NB4 (cell line): ENCODE measurements at regions not wholly inside any gene's neighbourhood (a gene's known extent, or its start where the extent isn't known, plus 50 kb on each side); places are given as distances from the start of the nearest gene placed in this dataset.

Experiments
- DNase-seq: peaks from one replicate; pipeline ENCODE4 v3.0.0; 2010; ENCODE audit warnings: low read depth
- H3K4me3 ChIP-seq: one replicate; pipeline ENCODE4 v1.5.1; 2011; ENCODE audit warnings: mild to moderate bottlenecking, low read depth, low read length, moderate library complexity
- CTCF ChIP-seq: IDR thresholded peaks from one replicate; pipeline ENCODE4 v1.5.1; 2012; ENCODE audit warnings: low read depth, low read length
- MAX ChIP-seq: IDR thresholded peaks from 2 replicates; pipeline ENCODE4 v1.6.1; 2011; ENCODE audit warnings: low read depth, low read length
- MYC ChIP-seq: IDR thresholded peaks from 2 replicates; pipeline ENCODE4 v1.6.1; 2011; ENCODE audit warnings: low read depth, low read length
- POLR2A ChIP-seq: IDR thresholded peaks from 2 replicates; pipeline ENCODE4 v1.6.1; 2011; ENCODE audit warnings: mild to moderate bottlenecking; ENCODE audit not compliant: insufficient read length; ENCODE audit errors: extremely low read depth

GRCh38 chr7:24175603-24176002 lies 108.4 kb upstream of the NPY start:
- no peak for TF ChIP-seq MAX
- no peak for TF ChIP-seq POLR2A
- TF ChIP-seq MYC: no peak
- no peak for TF ChIP-seq CTCF
- no peak overlapping the region for H3K4me3 ChIP-seq
- no peak for DNase-seq

GRCh38 chr7:24178811-24179570 lies 105.0 kb upstream of the NPY start:
- no peak overlapping the region for H3K4me3 ChIP-seq
- no peak for DNase-seq
- TF ChIP-seq MYC: no peak
- TF ChIP-seq CTCF: no peak
- no peak for TF ChIP-seq POLR2A
- no peak for TF ChIP-seq MAX

- no peak for DNase-seq
- TF ChIP-seq MAX (no peak), POLR2A (no peak), CTCF (no peak), MYC (no peak)
- no peak overlapping the region for H3K4me3 ChIP-seq
Measured at GRCh38 chr7:24191362-24191761, 92.6 kb upstream of the NPY start.

GRCh38 chr7:24192053-24192452 lies 91.9 kb upstream of the NPY start:
- DNase-seq: no peak
- H3K4me3 ChIP-seq: no peak overlapping the region
- TF ChIP-seq MYC: no peak
- TF ChIP-seq CTCF: no peak

- DNase-seq: no peak
- H3K4me3 ChIP-seq: no peak overlapping the region
- no peak for TF ChIP-seq CTCF
- no peak for TF ChIP-seq MAX
- TF ChIP-seq POLR2A: no peak
- TF ChIP-seq MYC: no peak
Measured at GRCh38 chr7:24192691-24193090, 91.3 kb upstream of the NPY start.

- no peak overlapping the region for H3K4me3 ChIP-seq
- no peak for TF ChIP-seq POLR2A
- TF ChIP-seq MAX: no peak
- no peak for TF ChIP-seq MYC
- TF ChIP-seq CTCF: no peak
- DNase-seq: no peak
Measured at GRCh38 chr7:24197852-24198251, 86.1 kb upstream of the NPY start.
